Activated naive CD4-positive, alpha-beta T cell treated with Interleukin-2 at 50 U/mL for 16 hours (primary cell): ENCODE measurements at regions not wholly inside any gene's neighbourhood (a gene's known extent, or its start where the extent isn't known, plus 50 kb on each side); places are given as distances from the start of the nearest gene placed in this dataset.

ENCODE experiments used
- DNase-seq: peaks from one replicate; pipeline ENCODE4 v3.0.0-alpha.2; 2020

DNA sequence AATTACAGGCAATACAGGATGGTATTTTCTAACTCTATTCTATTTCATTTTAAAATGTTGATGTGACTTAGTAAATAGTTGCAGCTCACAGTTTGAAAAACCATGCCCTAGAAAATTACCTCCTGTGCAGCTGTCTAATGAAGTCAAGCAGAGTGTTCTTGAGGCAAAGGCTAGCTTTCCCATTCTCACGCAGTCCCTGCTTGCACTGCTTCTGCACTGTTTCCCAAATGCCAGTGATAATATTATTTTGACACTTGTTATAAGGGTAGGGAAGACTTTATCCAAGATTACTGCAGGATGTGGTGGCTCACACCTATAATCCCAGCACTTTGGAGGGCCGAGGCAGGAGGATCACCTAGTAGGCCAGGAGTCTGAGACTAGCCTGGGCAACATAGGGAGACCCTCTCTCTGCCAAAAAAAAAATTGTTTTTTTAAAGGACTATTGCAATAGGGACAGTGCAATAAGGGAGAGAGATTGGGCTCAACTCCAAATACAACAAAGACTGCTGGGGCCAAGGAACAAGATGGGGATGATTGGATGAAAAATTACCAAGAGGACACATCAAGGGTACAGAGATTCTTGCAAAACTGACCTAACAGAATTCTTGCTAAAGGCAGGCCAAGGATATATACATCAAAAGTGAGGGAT is 196.1 kb downstream of the LY86 start:
- DNase-seq: no peak

GRCh38 chr6:6785163-6785521 is 196.6 kb downstream of the LY86 start:
- DNase-seq: no peak

DNA sequence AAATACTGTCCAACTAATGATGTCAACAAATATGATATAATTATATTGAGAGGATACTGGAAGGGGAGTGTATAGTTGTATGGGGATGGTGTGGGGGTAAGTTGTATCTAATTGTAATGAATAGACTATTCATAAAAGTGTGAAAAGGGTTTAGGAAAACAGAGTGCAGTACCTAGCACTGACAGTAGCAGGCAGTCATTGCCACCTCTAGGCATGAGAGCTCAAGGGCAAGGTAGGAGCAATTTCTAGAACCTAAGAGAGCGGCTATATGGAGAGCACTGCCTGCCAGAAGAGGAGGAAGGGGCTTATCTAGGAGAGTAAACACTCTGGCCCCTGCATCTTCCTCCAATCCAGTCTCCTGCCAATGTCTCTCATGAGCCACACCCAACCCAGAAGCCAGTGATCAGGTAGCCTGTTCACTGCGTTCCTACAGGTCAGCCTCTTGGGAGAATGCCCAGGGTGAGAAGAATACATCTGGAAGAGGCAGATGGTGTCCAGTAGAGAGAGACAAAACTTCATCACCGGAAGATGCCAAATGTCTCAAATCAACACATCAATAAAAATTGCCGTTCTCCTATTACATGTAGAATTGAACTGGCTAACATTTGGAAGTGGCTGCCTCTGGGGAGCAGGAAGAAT is 200.0 kb downstream of the LY86 start:
- peak; percentile 8 for DNase-seq

DNA sequence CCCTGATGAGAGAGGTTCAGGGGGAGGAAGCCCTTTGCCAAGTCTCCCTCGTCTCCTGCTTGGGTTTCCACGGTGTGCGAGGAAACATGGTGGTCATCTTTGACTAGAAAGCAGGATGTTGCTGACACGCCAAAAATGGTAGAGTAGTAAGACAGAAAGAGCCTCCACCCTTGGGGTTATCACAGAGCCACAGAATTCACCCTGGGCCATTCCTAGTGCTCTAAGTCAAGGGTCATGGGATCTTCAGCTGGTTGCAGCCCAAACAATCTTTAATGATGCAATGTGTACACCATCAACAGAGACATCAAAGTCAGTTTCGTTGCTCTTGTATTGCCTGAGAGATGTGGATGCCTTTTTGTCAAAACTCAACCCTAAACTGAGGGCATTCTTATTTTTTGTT is 201.9 kb downstream of the LY86 start:
- DNase-seq: no peak

GRCh38 chr6:6790891-6791290 is 202.4 kb downstream of the LY86 start:
- no peak for DNase-seq

DNA sequence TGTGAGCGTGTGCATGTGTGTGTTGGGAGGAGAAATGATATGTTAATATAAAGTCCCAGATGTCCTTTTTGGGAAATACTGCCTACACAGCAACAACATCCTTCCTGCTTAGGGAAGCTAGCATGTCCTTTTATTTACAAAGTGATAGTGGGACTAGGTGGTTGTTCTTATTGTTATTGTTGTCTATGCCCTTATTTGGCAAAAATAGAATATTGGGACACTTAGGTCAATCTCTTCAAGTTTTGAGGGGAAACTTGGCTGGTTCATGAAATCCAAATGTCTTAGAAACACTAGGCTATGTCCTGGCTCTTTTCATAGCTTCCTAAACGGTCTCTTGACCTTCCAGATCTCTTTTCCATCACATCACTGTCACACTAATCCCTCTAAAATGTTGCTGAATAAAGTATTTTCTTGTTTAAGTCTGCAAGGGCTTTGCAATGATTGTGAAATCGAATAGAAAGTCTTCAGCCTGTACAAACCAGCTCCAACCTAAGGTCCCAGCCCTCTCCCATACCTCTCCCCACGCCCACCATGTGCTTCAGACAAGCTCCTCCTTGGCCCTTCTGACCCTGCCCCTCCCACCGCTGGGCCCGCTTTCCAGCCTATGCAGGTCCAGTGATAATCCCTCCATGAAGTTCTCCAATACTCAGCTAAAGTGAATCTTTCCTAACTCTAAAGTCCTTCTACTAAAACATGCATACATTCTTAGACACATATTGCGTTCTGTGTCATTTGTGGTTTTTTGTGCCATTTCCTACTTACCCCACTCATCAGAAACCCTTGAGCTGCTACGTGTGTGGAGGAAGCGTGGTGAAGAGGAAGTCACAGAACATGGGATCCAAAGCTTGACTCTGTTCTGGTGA is 205.1 kb downstream of the LY86 start:
- DNase-seq: no peak

DNA sequence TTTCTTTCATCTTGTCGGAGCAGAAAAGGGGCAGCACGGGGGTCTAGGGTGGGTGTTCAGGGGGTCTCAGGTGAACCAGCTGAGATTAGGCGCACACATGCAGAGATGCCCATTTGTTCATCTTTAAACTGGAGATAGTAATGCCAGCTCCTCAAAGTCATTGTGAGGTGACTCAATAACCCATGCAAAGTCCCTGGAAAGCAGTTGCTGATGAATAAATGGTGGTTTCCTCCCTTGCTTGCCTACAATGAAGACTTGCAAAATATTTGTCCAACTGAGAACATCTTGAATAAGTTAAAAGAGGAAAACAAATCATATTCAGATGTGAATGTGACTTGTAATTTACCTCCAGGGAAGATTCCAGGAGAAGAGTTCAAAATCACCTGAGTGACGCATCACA is 206.9 kb downstream of the LY86 start:
- DNase-seq: no peak

DNA sequence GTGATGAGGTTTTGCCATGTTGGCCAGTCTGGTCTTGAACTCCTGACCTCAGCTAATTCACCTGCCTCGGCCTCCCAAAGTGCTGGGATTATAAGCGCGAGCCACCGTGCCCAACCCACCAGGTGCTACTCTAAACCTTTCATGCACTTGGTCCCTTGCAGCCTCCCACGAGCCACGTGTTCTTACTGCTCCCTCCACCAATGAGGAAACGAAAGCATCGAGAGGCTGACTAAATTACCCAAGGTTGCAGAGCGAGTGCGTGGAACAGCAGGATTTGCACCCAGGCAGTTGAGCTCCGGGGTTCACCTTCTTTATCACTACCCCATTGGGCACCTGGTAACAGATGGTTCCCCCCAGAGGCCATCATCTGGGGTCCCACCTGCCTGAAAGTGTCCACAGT is 208.3 kb downstream of the LY86 start:
- DNase-seq: no peak

DNA sequence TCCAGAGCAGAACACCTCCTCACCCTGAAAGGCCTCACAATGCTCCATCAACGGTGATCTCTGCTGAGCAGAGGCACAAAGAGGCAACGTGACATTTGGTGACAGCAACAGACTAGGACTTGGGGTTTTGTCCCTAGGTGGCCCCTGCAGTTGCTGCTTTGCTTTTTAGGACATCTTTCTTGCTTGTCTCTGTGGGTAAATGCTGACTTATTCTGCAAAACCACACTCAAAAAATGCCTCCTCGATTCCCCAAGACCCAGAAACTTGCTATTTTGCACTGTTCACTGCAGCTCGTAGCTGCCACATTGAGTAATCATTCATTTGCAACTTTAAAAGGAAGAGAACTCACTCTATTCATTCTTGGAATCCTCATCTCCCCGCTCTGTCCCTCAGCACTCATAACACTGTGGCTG is 209.9 kb downstream of the LY86 start:
- DNase-seq: no peak

- DNase-seq: no peak
Measured at GRCh38 chr6:6801005-6801335, 212.4 kb downstream of the LY86 start.

GRCh38 chr6:6801635-6802218 is 213.2 kb downstream of the LY86 start:
- no peak for DNase-seq

- DNase-seq: no peak
Measured at GRCh38 chr6:6803180-6803977, 214.9 kb downstream of the LY86 start.

DNA sequence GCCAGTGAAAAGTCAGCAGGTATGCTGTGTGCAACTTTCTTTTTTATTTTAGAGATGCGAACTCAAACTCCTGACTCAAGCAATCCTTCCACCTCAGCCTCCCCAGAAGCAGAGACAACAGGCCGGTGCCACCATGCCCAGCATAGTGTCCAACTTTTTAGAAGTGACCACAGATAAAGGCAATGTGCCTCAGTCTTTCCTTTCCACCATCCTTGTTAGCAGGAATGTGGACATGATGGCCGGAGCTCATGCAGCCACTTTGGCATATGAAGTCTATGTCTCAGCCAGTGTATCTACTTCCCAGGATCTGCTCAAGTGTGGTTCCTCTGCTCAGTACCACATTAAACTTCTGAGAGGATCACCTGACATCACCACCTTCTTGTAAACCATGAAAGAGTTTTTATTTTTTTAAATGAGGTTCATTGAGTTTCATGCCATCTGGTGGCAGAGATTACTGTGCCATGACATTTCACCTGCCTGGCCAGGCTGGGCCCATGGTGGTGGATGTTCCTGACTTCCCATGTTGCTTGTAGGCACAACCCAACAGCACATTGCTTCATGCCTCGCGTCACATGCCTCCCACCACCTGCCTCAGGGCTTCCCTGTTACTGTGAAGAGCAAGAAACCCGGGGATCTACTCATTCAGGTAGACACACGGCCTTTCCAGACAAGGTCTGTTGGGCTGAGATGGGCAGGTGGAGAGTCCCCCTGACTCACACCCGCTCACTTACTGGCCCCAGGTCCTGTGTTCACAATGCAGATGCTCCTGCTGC is 216.5 kb downstream of the LY86 start:
- DNase-seq: no peak

- DNase-seq: no peak
Measured at GRCh38 chr6:6806844-6807518, 218.5 kb downstream of the LY86 start.

- DNase-seq: no peak
Measured at GRCh38 chr6:6808343-6808742, 219.8 kb downstream of the LY86 start.

GRCh38 chr6:6808915-6809314 is 220.4 kb downstream of the LY86 start:
- DNase-seq: no peak

- DNase-seq: no peak
Measured at GRCh38 chr6:6810727-6811126, 222.2 kb downstream of the LY86 start.

DNA sequence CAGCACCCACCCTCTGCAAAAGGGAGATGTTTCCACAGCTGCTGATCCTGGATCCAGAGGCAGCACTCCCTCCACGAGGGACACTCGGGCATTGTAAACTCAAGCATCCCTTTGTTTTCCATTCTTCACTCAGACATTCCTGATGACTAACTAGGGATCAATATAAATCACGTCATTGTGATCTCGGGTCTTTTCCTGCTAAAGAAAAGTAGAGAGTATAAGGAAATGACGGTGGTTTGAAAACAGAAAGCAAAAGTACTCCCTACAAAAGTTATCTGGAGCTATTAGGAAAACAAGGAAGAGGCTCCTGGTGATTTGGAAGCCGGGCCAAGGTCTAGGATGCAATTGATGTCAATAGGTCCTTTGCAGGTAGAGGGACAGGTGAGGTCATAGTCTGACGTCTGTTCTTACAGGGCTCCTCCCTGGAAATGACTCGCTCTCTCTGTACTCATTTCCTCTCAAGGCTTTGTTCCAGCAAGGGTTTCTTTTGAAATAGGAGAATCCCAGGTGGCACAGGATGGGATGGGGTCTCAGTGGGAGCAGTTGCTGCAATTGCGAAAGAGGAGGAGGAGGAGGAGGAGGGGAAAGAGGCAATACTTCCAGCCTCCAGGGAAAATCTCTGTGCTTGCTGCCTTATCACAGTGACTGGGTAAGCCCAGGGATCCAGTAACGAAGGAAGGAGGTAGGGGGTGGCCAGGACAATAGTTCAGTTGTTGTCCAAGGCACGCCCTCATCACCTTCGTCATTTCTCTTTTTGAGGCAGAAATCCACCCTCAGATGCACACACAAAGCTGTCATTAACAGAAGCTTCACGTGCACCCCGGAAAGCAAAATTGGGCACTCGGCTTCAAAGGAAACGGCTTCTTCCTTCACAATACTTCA is 222.8 kb downstream of the LY86 start:
- DNase-seq: no peak

DNA sequence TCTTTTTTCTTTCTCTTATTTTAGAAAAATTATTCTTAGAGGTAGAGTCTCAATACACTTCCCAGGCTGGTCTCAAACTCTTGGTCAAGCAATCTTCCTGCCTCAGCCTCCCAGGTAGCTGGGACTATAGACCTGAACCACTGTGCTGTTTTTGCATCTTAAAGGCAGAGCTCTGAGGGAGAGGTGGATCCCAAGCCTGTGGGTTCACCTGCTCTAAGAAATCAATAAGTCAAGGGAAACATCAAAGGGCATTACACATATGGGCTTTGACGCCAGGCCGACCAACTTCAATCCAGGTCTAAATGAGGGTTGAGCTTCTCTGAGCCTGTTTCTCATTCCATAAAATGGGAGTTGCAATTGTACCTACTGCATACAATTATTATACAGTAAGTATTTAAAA is 223.9 kb downstream of the LY86 start:
- DNase-seq: no peak

GRCh38 chr6:6815732-6816131 is 227.2 kb downstream of the LY86 start:
- no peak for DNase-seq

DNA sequence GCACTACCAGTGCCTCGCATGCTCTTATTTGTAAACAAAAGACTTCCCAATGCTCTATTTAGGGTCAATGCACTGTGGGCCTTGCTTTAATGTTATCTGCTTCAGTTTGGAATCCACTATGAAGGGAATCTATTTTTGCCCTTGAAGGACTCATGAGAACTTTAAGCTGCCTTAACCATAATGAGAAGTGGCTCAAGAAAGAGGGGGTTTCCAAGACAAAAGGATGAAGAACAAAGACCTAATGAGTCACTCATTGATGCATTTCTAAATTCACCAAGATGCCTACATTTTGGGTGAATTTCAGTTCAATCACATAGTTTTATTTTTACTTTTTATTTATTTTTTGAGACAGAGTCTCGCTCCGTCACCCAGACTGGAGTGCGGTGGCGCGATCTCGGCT is 228.2 kb downstream of the LY86 start:
- no peak for DNase-seq
